ENCODE measurements at regions not wholly inside any gene's neighbourhood (a gene's known extent, or its start where the extent isn't known, plus 50 kb on each side); places are given as distances from the start of the nearest gene placed in this dataset.

- H3K27me3 ChIP-seq (replicated peaks in 1 of 4; ENCODE audit: control insufficient read depth in 3 of 4, extremely low read depth in 1 of 4, insufficient read depth in 3 of 4, low read length in 3 of 4) = no peaks in the 10 kb centered on the region
- H2AK5ac ChIP-seq (ENCODE audit: low read depth, low read length) = no peak overlapping the region
- H3K18ac ChIP-seq (ENCODE audit: extremely low read depth, low read length) = no peak overlapping the region
- ChIA-PET CTCF (ENCODE audit: partially characterized antibody) (interaction anchor here (2.8 kb wide), 1 partner anchor 10 kb away, joined by 9 read pairs; no protein-coding TSS in a partner anchor), POLR2A (ENCODE audit: partially characterized antibody) (no interaction called here)
- no peak overlapping the region for H3K4me3 ChIP-seq (ENCODE audit: extremely low read depth in 1 of 4, insufficient read depth in 2 of 4, low read depth in 3 of 4, low read length in 4 of 4)
- H2BK5ac ChIP-seq (ENCODE audit: low read depth, low read length) = no peak overlapping the region
- H3K79me2 ChIP-seq (ENCODE audit: control insufficient read depth in 1 of 2, insufficient read depth in 2 of 2, low read length in 2 of 2) = no peaks in the 10 kb centered on the region
- H2BK20ac ChIP-seq (ENCODE audit: low read length) = no peak overlapping the region
- DNase-seq (ENCODE audit: low read depth in 1 of 2, low spot score in 2 of 2) = no peak
- no peak overlapping the region for H3K56ac ChIP-seq (replicated peaks; ENCODE audit: insufficient read length, low read depth, low read length)
- no peaks in the 10 kb centered on the region for H3K23me2 ChIP-seq (ENCODE audit: low read depth, low read length)
- TF ChIP-seq TAF7 (optimal IDR thresholded peaks at IDR 0.05; ENCODE audit: borderline replicate concordance, low read depth, low read length) = no peak
- no peak for TF ChIP-seq CTBP2 (IDR thresholded peaks at IDR 0.05; ENCODE audit: borderline replicate concordance, insufficient read depth, insufficient read length, low read length)
- TF ChIP-seq TAF1 (IDR thresholded peaks at IDR 0.05; ENCODE audit: low read depth, low read length) = no peak
- TF ChIP-seq E2F6 (IDR thresholded peaks at IDR 0.05) = no peak
- no peak for TF ChIP-seq RBBP5 (IDR thresholded peaks at IDR 0.05; ENCODE audit: borderline replicate concordance, low read depth, low read length)
- H2BK12ac ChIP-seq (ENCODE audit: low read depth, low read length) = no peak overlapping the region
- WGBS, 2 experiments (ENCODE audit: extremely low coverage in 1 of 2, insufficient coverage in 1 of 2, insufficient read length in 1 of 2, insufficient replicate concordance in 2 of 2, low coverage in 1 of 2, low lambda C conversion rate in 2 of 2, missing lambda C conversion rate in 1 of 2) = 92% methylated on average over 2 of the region's 2 CpGs; no CpG with 5 or more reads in 1 of the 2 experiments
- no peak overlapping the region for H2BK15ac ChIP-seq (ENCODE audit: low read length)
- H3K9me3 ChIP-seq (ENCODE audit: insufficient read depth in 2 of 2, low read depth in 1 of 2, low read length in 1 of 2) = no peaks in the 10 kb centered on the region
- H3K4me2 ChIP-seq (ENCODE audit: insufficient read depth in 1 of 2, low read depth in 2 of 2, low read length in 2 of 2) = no peak overlapping the region
- H3K36me3 ChIP-seq (ENCODE audit: control insufficient read depth in 2 of 4, insufficient read depth in 4 of 4, low read length in 3 of 4) = no peaks in the 10 kb centered on the region
- FAIRE-seq = no peak
- H4K91ac ChIP-seq (replicated peaks; ENCODE audit: insufficient read length, low read length) = no peak overlapping the region
- H4K8ac ChIP-seq (ENCODE audit: extremely low read depth, insufficient read depth, low read length) = no peak overlapping the region
- H3K4me1 ChIP-seq (replicated peaks in 1 of 4; ENCODE audit: control insufficient read depth in 3 of 4, insufficient read depth in 4 of 4, low read length in 3 of 4) = no peaks in the 10 kb centered on the region
- H4K5ac ChIP-seq (ENCODE audit: insufficient read length, low read depth, low read length) = no peak overlapping the region
- no peak overlapping the region for H3K14ac ChIP-seq (ENCODE audit: insufficient read length)
- no peak overlapping the region for H2BK120ac ChIP-seq (replicated peaks; ENCODE audit: low read depth, low read length)
- no peak overlapping the region for H2AFZ ChIP-seq (ENCODE audit: low read length)
- no peak overlapping the region for H3K9ac ChIP-seq (replicated peaks in 1 of 4; ENCODE audit: extremely low read depth in 1 of 4, low read depth in 3 of 4, low read length in 3 of 4)
- no peaks in the 10 kb centered on the region for H3K79me1 ChIP-seq (ENCODE audit: low read depth, low read length)
- no peak overlapping the region for H3K4ac ChIP-seq (replicated peaks; ENCODE audit: insufficient read length, low read depth, low read length)
- H3K27ac ChIP-seq (ENCODE audit: low read depth, low read length) = no peak overlapping the region
- no peaks in the 10 kb centered on the region for H4K20me1 ChIP-seq (replicated peaks in 1 of 2; ENCODE audit: control insufficient read depth in 1 of 2, insufficient read depth in 2 of 2, low read length in 2 of 2)
- no peak overlapping the region for H3K23ac ChIP-seq (ENCODE audit: insufficient read length)
Measured at GRCh38 chr5:143757116-143757515, 54.8 kb upstream of the HMHB1 start.
